ENCODE measurements at regions not wholly inside any gene's neighbourhood (a gene's known extent, or its start where the extent isn't known, plus 50 kb on each side); places are given as distances from the start of the nearest gene placed in this dataset.

- TF ChIP-seq CHD7 (IDR thresholded peaks at IDR 0.05; ENCODE audit: insufficient replicate concordance, low read length) = no peak
- TF ChIP-seq USF2 (IDR thresholded peaks at IDR 0.05; ENCODE audit: low read length) = no peak
- no peak for TF ChIP-seq E2F6 (IDR thresholded peaks at IDR 0.05)
- no peak for TF ChIP-seq BCL11A (IDR thresholded peaks at IDR 0.05; ENCODE audit: low read depth in 2 of 2, low read length in 2 of 2)
- no peak for TF ChIP-seq SRF (IDR thresholded peaks at IDR 0.05; ENCODE audit: low read depth, low read length)
- TF ChIP-seq CHD2 (IDR thresholded peaks at IDR 0.05; ENCODE audit: low read length) = no peak
- TF ChIP-seq EP300 (IDR thresholded peaks at IDR 0.05; ENCODE audit: borderline replicate concordance in 1 of 2, low read depth in 2 of 2, low read length in 2 of 2) = no peak
- TF ChIP-seq TAF1 (IDR thresholded peaks at IDR 0.05; ENCODE audit: low read depth, low read length) = no peak
- no peak for TF ChIP-seq SAP30 (IDR thresholded peaks at IDR 0.05; ENCODE audit: insufficient read depth, insufficient replicate concordance, low read length)
- TF ChIP-seq SP2 (IDR thresholded peaks at IDR 0.05; ENCODE audit: low read length) = no peak
- TF ChIP-seq CHD1 (IDR thresholded peaks at IDR 0.05; ENCODE audit: low read depth, low read length) = no peak
Observed at GRCh38 chr2:16409006-16409390, 256.6 kb downstream of the CYRIA start (continued).

Measured in H1 (cell line).